Stimulated activated CD4-positive, alpha-beta T cell treated with anti-CD3 and anti-CD28 coated beads, Interleukin-2, amount 100 ng/mL, for 48 hours (primary cell): ENCODE measurements at regions not wholly inside any gene's neighbourhood (a gene's known extent, or its start where the extent isn't known, plus 50 kb on each side); places are given as distances from the start of the nearest gene placed in this dataset.
"Not testable (repeated sequence)": the region's sequence is repeated elsewhere in the genome, so short reads cannot be mapped to it uniquely, and the experiment has no call there.

ENCODE experiments used
- DNase-seq, 2 donors: peaks; one replicate each; pipeline ENCODE4 v3.0.0-alpha.2; 2020

DNA sequence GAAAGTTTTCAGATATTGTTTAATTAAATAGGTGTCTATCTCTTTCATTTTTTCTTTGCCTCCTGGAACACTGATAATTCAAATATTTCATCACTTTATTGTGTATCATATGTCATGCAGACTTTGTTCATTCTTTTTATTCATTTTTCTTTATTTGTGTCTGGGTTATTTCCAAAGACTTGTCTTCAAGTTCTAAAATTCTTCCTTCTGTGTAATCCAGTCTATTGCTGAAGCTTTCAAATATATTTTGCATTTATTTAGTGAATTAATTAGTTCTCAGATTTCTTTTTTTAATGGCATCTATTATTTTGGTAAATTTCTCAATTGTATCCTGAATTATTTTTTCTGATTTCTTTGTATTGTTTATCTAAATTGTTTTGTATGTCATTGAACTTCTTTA, 70.1 kb downstream of the ZNF330 start:
- no peak for DNase-seq

DNA sequence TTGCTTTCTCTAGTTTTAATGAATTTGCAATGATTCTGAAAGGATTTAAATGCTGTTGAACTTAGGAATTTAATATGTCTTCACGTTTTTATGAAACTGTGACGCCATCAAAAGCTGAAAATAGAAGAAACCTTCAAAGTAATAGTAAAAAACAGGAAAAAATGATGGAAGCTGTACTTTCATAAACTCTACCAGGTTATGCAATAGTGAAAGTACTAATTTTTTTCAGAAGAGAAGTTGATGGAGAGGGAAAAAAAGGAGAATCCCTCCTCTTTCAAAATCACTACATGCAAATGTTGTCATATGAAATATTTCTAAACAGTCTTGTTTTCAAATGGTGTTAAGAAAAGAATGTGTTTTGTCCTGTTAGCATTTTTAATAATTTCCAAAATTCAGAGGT, 73.6 kb downstream of the ZNF330 start:
- no peak for DNase-seq

DNA sequence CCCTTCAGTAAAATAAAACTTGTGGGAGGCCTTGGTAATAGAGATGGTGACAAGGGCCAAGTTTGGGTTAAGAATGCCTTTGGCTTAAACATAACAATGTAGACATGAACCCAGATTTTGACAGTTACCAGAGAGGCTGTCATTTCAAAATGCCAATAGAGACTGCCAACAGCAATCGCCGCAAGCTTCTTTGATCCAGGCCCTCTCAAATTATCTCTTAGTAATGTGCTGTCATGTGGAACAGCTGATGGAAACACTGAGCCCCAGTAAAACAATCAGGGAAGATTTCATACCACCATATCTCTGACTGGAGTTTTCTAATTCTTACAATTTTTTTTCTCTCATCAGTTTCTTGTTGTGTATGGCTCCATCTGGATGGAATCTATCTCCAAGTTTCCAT, 80.5 kb downstream of the ZNF330 start:
- DNase-seq, result no peak

DNA sequence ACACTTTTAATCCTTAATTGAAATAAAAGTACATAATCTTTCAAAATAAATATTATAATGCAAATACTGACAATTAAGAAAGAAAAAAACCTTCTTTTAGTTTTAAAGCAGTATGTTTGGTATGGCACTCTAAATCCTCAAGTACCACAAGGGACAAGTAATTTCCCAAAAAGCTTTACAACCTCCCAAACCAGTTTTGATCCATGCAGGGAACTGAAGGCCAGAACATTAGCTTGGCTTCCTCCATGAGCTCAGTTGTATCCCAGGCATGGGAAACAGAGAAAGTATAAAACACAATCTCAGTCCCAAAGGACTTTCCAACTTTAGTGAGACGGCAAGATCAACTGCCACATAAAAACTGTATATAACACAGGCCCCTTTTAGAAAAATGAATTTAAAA, 82.2 kb downstream of the ZNF330 start:
- DNase-seq, result no peak

DNA sequence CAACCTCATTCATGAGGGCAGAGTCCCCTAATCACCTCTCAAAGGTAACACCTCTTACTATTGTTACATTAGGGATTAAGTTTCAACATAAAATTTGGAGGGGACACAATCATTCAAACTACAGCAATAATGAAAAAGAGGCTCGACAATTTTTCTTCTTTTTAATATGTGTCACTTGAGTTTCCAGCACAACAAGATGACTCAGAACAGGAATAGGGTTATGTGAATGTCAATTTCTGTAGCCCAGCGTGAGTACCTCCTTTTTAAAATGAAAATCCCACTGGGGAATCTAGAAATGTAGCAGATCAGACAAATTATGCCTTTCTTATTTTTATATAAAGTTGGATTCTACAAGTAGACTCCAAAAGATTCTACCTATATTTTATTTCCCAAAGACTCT, 83.7 kb downstream of the ZNF330 start:
- DNase-seq, result no peak

DNA sequence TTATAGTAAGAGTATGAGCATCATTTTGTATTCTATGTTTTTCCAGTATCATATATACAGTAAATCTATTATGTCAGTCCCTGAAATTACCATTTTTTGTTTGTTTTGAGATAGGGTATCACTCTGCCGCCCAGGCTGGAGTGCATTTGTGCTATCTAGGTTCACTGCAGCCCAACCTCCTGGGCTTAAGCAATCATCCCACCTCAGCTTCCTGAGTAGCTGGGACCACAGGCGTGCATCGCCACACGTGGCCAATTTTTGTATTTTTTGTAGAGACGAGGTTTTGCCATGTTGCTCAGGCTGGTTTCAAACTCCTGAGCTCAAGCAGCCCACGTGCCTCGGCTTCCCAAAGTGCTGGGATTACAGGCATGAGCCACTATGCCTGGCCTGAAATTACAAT, 85.6 kb downstream of the ZNF330 start:
- DNase-seq, result no peak

DNA sequence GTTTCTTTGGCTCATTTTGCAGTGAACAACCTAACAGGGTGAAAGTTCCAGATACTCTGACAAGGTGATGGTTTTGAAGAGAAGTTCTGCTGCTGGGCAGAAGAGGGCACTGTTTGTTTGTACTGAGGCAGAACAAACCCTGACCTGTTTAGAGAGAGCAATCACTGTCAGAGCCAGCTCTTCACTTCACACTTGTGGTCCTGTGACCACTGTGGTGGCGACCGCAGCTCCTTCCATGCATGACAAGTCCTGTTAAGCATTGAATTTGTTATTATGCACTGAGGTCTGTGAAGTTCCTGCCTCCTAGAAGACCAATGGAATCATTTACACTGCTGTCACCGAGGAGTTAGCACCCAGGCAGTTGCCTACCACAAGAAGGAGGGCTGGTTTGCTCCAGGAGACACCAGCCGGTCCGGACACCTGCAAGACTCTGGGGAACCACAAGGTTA, 86.6 kb downstream of the ZNF330 start:
- DNase-seq, result peak; percentile 25 to 39

DNA sequence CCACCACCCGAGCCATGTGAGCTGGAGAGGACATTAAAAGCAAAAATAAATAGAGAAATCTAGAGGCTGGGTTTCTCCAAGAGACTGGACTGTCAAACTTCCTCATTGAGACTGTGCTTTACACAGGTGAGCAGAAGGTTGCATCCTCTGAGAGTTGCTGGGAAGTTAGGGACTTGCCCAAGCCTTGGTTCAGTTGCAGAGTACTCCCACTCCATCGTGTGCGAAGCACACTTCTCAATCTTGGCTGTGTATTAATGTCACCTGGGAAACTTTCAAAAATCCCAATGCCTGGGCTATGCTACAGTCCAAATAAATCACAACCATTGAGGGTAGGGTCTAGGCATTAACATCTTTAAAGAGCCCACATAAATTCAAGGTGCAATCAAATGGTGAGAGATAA, 89.2 kb downstream of the ZNF330 start:
- DNase-seq, result no peak

DNA sequence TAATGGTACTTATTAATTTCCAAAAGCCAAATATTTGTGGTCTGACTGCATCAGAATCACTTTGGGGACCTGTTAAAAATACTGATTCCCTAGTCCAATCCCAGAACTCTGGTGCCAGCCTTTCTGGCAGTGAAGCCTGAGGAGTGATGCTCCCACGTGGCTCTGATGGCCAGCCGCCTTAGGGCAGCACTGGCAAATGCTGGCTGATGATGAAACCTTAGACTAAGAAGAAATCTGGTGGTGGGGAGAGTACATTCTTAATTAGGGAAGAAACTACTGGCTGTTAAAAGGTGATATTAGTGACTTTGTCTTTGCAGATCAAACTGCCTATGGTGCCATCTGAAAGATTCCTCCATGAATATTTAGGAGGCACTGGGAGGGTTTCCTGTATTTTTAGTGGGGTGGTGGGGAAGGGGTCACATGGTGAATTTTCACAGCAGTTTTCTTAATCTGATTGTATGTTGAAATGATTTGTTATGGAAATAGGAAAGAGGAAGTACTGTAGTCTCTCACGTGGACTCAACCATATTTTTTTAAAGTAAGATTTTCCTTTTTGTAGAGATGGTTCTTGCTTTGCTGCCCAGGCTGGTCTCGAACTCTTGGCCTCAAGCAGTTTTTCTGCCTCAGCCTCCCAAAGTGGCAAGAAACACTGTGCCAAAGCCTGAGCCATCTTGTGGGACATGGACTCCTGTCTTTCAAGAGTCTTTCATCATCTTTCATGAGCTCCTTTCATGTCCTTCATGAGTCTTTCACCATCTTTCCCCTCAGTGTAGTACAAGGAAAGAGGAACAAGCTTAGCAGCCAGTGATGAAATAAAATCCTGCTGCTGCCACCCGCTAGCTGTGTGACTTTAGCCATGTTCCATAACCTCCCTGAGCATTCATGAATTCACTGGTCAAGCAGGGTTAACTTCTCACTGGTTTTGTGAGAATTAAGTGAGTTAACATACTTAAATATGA, 90.8 kb downstream of the ZNF330 start:
- DNase-seq, result no peak

DNA sequence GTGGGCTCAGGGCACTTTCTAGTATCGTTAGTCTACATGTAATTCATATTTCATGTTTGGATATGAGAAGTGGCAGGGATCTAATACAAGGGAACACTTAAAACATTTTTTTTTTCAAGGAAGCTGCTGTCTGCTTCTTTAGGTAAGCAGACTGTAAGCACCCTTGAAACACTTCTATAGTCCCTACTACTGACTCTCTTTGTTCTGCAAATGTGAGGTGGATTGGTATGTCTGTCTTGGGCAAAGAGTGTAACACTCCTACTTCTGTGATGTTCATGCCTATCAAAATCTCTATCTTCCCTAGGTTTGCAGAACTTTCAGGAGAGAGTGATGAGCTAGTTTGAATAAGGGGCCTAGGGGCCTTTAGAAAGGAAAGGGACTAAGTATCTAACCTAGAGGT, 93.9 kb downstream of the ZNF330 start:
- DNase-seq, result no peak

DNA sequence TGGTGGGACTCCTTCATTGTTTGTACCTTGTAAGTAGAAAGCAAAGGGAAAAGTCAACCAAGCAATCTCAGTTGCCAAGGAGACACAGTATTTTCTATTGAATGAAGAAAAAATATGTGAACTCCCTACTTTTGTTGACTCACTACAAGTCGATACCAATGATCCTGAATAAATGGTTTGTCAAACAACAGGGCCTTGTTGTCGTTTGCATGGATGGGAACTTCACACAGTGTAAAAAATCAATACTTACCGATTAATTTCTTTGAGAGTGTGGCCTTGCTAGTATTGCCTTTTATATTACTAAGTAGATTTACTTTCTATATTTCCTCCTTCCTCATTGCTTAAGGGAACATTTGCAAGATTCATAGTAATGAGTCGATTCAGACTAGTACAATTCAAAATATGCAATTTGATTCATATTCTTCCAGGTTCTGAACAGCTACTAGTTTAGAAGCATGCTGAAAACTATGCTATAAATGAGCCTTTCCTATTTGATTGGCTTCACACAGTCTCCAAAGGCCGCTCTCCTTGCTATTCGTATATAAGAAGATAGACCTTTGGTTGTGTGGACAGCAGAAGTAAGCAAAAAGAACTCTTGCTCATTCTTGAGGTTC, 108.0 kb downstream of the ZNF330 start:
- no peak for DNase-seq

DNA sequence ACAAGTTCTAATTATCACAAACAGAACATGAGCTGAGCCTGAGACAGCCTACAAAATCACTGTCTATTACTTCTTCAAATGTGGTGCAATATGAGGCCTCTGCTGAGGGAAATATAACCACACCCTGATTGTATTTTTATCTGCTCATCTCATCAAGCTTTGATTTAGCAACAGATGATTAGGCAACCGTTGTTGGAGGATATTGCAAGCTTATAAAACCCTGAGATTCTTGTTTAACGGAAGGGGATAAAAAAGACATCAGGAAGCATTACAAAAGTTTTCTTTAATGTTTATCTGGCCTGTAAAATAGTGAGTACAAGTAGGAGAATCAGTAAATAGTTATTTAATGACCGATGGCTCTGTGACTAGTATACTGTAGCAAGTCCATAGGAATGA, 108.5 kb downstream of the ZNF330 start:
- no peak for DNase-seq

DNA sequence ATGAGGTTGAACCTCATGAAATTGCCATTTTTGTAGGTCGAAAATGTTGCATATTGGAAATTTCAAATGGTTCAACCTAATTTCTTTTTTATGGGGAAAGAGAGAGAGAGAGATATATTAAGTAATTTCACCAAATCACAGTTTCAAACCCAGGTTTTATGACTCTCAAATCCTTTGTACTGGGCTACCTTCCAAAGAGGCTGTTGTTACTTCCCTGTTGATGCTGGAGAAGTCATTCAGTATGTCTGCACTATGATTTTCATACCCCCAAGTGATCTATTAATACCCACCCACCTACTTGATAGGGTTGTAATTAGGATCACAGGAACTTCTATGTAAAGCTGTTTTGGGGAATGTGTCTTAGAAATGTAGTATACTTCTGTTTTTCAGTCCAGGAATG, 109.9 kb downstream of the ZNF330 start:
- DNase-seq, result no peak

DNA sequence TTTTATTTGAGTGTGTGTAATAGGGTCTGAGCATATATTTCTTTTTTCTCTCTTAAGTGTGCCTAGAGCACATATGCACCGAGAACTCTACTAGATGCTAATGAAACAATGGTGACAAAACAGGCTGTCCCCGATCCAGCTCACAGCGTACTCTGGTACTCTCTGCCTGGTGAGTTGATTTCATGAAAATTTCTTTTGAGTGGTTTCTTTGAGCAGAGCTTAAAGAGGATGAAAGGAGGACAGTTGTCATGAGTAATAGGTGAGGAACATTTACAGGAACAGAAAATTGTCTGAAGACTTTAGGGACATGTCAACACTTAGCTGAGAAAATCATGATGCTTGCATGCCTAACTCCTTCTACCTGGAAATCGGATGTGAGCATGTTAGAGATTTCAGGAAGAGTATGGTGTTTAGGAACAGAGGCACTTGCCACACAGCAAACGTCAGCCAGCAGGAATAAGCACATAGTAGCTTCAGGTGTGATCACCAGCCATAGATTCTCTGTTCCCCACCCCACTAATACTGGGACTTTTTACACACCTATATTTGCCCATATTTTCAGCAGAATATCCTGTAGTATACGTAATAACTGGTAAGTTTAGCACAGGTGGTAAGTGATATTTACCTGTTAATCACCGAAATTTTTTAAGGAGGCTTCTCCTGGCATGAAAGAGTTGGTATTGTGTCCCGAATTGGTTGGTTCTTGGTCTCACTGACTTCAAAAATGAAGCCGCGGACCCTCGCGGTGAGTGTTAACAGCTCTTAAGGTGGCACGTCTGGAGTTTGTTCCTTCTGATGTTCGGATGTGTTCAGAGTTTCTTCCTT, 111.1 kb downstream of the ZNF330 start:
- DNase-seq, result no peak

DNA sequence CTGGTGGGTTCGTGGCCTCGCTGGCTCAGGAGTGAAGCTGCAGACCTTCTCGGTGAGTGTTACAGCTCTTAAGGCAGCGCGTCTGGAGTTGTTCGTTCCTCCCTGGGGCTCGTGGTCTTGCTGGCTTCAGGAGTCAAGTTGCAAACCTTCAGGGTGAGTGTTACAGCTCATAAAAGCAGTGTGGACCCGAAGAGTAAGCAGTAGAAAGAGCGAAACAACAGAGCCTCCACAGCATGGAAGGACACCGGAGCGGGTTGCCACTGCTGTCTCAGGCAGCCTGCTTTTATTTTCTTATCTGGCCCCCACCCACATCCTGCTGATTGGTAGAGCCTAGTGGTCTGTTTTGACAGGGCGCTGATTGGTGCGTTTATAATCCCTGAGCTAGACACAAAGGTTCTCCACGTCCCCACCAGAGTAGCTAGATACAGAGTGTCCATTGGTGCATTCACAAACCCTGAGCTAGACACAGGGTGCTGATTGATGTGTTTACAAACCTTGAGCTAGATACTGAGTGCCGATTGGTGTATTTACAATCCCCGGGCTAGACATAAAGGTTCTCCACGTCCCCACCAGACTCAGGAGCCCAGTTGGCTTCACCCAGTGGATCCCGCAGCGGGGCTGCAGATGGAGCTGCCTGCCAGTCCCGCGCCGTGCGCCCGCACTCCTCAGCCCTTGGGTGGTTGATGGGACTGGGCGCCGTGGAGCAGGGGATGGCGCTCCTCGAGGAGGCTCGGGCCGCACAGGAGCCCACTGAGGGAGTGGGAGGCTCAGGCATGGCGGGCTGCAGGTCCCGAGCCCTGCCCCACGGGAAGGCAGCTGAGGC, 111.9 kb downstream of the ZNF330 start:
- DNase-seq, result not testable (repeated sequence)

DNA sequence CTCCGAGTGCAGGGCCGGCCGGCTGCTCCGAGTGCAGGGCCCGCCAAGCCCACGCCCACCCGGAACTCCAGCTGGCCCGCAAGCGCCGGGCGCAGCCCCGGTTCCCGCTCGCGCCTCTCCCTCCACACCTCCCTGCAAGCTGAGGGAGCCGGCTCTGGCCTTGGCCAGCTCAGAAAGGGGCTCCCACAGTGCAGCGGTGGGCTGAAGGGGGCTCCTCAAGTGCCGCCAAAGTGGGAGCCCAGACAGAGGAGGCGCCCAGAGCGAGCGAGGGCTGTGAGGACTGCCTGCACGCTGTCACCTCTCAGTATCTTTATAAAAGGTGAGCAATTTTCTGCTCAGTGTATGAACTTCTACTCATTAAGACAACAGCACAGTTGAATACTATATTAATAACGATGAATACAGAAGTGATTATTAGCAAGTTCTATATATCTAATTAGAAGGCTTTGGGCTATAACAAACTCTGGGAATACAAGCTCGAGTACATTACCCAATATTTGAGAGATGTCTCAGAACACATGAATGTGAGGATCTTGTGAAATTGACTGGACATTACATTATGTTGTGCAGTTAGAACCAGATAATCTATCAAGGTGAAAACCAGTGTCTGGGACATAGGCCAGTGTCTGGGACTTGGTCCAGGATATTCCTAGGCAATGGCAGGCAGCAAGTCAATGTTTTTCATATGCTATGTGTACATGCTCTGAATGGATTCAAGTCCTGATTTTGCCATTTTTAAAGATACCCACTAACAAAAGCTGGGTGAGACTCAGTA, 112.9 kb downstream of the ZNF330 start:
- not testable (repeated sequence) for DNase-seq

DNA sequence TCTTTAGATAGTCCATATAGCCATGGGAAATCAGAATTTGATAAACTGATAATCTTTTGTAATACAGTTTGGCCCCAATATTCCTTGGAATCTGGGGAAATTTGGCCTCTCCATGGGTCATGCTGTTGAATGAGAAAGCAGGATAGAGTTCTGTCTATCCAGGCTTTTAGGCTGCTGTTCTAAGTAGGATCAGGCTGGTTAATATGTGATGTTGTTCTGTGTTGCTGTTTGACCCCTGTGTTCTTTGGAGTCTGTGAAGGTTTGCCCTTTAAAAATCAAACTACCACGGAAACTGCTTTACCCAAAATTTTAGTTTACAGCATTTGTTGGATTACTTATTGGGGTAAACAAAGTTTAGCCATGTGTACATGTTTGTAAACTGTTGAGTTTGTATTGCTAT, 114.5 kb downstream of the ZNF330 start:
- DNase-seq, result no peak

DNA sequence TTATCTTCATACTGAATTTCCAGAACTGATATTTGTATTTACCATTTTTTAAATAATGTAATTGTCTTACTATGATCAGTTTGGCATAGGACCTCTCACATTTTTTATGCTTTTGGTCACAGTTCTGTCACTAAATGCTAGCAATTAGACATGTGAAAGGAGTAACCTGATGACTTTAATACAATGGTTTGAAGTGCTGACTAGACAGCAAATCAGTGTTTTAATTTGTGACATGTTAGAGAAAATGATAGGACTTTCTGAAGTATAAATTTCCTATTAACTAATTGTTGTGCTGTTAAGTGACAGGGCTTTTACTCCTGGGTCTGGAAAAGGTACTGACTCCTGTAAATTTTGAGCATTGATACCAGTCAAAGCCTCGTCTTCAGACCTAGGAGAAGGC, 117.5 kb downstream of the ZNF330 start:
- no peak for DNase-seq

DNA sequence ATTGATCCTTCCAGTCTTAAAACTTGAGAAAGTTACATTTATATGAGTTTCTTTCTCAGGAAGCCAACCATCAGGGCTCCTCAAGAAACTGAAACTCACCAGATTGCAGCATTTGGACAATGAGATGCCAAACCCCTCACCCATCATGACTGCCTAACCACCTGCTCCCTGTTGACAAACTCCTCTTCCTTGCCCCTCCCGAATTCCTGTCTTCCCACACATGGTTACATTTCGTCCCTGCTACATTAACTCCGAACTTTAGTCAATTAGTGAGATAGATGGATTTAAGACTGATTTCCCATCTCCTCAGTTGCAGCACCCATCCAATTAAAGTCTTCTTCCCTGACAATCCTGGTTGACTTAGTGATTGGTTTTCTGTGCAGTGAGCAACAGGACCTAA, 118.7 kb downstream of the ZNF330 start:
- no peak for DNase-seq

DNA sequence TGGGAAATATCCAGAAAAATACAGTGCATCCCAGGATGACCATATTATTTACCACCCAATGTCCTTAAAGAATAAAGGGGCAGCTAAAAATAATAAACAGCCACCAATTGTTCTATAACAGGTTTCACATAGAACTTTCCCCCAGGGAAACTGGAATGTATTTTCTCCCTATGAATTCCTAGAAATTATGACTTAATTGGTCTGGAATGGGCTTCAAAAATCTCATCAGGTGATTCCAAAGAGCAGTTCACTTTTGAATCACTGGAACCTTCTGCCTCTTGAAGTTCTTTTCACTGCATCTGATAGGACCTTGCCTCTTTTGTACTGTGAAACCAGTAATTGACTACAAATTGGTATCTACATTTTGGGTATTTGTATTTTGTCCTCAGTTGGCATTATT, 119.3 kb downstream of the ZNF330 start:
- DNase-seq, result no peak

DNA sequence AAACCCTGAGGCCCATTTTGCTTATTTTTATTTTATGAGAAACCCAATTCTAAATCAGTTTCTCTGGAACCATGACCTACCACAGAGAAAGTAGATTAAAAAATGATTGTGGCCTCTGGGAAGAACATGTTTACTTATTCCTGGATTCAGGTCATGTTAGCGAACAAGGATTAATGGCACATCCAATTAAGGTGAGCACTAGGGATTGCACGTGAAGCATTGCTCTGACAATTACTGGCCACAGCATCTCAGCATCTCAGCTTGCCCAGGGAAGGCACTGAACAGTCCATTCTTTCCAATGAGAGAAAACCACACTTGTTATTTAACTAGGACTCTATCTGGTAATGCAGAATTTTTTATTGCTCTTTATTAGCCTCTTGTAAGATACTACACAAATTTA, 119.8 kb downstream of the ZNF330 start:
- DNase-seq, result no peak

DNA sequence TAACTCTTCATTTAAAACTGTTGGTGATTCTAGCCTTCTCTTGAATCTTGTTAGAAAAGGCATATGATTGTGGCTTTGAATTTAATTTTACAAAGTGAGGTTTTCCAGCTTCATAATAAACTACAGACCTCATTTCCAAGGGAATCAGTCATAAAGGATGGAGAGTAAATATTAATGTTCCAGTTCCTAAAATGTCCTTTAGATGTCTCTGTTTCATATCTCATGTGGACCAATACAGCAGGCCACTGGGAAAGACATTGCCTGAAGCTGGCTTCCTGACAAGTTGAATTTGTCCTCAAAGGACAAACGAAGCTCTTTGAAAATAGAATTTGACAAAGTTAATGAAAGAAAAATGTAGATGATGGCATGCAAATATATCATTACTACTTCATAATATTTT, 125.4 kb downstream of the ZNF330 start:
- no peak for DNase-seq
